Stimulated activated CD4-positive, alpha-beta T cell treated with anti-CD3 and anti-CD28 coated beads, Interleukin-2, amount 100 ng/mL, for 4 hours (primary cell): ENCODE measurements at regions not wholly inside any gene's neighbourhood (a gene's known extent, or its start where the extent isn't known, plus 50 kb on each side); places are given as distances from the start of the nearest gene placed in this dataset.

Experiments used
- DNase-seq: peaks from one replicate; pipeline ENCODE4 v3.0.0-alpha.2; 2020; ENCODE audit warnings: low read depth

GRCh38 chr9:106052735-106053134 is 358.4 kb downstream of the TMEM38B start:
- DNase-seq: no peak

- DNase-seq: no peak
These were observed 362.0 kb downstream of the TMEM38B start for GRCh38 chr9:106056328-106056727.

GRCh38 chr9:106058460-106058859 is 364.1 kb downstream of the TMEM38B start:
- no peak for DNase-seq

DNA sequence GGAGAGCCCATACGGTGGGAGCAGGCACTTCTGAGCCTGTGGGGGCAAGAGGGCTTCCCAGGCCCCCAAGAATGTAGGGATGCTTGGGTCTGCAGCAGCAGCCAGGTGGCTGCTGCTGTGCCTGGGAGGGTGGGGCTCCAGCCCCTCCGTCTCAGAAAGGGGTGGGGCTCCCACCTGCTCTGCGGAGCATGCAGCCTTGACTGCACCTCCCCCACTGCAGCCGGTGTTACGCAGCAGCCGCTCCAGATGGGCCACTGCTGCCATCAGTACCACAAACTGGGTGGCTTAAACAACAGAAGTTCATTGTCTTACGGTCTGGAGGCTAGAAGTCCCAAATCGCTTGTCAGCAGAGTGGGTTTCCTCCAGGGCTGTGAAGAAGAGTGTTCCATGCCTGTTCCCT is 365.5 kb downstream of the TMEM38B start:
- no peak for DNase-seq

- DNase-seq: no peak
These were observed 366.5 kb downstream of the TMEM38B start for GRCh38 chr9:106060885-106061284.

DNA sequence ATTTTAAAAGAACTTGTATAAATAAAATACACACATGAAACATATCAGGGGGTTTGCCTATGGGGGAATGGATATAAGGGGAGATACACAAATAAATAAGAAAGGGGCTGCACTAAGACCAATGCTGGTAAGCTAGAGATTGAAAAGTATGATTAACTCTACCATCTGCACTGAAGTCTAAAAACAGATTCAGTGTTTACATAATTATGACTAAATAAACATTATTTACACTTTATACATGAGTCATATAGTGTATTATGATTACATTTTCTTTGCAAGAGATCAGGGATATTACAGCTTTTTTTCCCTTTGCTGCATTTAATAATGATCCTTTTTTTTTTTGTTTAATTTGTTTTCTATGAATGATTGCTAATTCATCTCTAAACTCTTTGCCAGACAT is 367.9 kb downstream of the TMEM38B start:
- DNase-seq: no peak

DNA sequence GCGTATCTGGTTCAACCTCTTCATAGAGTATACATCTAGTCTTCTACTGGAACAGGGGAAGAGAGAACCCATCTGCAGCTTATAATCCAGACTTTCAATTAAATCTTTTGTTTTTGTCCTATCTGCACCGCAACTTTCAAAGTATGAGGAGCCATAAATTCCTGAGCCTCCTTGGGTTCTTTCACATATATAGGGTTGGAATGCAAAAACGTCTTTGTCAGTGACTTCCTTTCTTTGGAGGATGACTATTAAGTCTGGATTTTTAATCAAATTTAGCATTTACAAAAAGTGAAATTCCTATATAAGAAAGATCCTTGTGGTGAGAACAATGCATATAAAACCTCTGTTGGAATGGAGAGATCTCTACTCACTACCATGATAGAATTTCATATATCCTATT is 370.8 kb downstream of the TMEM38B start:
- no peak for DNase-seq

DNA sequence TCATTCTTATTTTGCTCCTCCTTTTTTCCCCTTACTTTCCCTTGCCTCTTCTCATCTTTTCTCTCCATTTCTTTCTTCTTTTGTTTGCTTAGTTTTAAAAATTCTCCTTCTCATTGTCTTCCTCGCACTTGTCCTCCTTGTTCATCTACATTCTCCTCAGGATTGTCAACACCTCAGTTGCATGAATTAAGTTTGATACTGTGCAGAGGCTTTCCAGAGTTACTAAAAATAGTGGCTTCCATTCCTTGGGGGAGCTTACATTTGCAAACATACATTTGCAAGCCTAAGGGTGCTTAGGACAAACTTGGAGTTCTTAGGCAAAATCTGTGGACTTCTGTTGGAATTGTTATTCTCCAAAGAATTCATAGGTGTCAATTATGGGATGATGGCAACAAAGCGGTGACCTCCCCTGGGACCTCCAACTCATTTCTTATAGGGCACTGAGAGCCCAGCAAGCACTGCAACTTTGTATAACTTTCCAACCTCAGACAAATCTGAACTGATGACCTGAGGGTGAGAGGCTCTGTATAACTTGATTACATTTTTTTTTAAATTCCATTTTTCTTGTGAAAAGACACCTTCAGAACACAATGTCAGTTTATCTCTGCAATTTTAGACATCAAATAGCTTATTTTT is 371.4 kb downstream of the TMEM38B start:
- DNase-seq: no peak

- no peak for DNase-seq
These were observed 372.7 kb downstream of the TMEM38B start for GRCh38 chr9:106066940-106067524.

- DNase-seq: no peak
These were observed 374.9 kb downstream of the TMEM38B start for GRCh38 chr9:106069241-106069640.

GRCh38 chr9:106072421-106072820 is 378.1 kb downstream of the TMEM38B start:
- no peak for DNase-seq

DNA sequence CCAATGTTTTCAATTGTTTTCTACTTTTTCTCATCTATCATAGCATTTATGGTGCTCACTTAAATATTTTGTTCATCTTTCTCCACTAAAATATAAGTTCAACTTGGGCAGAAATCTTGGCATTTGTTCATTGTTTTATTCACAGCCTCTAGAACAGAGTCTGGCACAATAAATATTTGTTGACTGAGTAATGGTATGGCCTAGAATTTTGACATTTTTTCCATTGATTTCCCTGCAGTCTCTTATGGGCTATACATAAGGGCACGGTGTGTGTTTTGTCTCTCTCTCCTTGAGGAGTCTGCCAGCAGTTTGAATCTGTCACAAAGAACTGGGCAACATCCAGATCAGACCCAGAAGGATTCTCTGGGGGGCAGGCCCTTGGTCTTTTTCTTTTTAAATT is 379.7 kb downstream of the TMEM38B start:
- no peak for DNase-seq

DNA sequence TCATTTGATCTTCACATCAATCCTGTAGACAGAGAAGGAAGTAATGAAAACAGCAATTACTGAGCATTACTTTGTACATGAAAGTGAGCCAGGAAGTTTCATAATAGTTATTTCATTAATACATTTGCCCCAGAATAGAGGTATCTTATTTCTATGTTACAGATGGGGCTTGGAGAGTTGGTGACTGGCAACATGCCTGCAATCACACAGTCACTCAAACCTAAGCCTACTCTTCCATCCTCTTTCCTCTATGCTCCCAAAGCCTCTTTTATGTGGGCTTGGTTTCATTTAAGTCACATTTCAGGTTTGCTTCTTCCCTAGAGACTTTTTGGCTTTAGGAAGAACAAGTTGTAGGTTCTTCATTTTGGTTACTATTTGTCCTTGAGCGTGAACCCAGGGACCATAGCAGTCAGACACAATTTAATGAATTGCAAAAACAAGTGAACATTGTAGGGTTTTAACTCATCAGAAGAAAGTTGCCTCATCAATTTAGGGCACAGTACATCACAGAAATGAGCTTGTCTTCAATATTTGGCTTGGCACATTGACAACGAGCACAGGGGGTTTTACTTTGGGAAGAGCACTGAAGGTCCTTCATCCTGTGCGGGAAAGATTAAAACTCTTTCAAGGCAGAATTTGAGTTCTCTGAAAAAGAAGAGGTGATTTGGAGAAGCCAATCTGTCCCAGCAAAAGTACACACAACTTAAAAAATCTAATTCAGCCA is 381.1 kb downstream of the TMEM38B start:
- no peak for DNase-seq

DNA sequence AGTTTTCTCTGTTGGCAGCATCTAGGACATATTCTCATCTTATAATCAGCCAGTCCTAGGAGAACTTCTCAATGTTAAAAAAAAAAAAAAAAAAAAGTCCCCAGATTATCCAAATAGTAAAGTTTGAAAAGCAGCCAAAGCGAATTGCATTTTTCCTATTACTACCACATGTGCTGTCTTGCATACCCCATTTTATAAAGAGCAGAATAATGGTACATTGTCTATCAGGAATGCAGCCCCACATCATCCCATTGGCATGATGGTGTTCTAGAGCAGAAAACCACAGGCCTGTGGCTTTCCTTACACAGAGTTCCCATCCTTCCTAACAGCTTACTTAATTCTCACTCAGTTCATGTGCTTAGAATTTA is 381.6 kb downstream of the TMEM38B start:
- DNase-seq: no peak

DNA sequence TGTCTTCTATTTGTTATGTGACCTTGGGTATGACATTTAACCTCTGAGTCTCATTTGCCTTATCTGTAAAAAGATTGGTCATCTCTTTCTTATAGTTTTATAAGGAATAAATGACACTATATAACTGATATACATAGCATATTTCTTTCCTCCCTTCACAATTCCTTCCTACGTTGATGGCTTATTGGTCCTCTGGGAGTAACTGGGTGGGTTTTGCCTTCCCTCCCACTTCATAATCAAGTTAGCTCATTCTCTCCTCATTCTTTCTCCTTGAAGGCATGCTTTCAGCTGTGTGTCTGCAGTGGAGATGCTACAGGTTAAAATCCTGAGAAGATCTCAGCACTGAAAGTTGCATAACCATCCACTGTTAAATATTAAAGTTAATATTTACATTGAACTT is 382.4 kb downstream of the TMEM38B start:
- no peak for DNase-seq

DNA sequence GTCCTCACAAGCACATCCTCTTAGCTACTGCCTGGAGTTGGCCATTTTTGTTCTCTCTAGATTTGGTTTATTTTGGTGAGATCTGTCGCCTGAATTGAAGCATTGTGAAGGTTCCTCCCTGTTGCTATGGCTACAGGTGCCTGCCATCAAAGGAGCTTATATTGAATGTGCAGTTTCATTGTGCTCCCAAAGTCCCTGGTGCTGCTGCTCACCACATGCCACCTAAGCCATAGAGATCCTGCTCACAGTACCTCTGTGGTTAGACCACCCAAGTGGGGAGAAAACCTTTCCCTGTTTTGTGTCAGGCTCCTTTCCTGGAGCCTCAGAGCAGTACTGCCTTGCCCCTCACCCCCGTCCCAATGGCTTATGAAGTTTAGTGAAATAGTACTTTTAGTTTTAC is 383.4 kb downstream of the TMEM38B start:
- no peak for DNase-seq

DNA sequence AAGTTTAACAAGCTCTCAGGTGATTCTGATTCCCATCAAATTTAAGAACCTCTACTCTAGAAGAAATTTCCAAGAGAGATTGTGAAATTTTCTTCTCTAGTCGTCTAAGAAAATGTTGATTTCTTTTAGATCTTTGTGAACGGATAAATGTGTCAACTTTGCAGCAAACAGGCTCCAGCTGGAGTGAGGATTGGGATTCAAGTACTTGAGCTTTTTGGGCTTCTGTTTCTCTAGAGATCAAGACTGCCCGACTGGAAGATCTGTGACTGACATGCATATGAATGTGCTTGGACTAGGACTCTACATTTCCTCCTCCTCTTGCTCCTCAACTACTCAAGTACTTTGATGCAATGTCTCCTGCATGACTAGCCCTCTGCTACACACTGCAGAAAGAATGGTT is 388.3 kb downstream of the TMEM38B start:
- no peak for DNase-seq

DNA sequence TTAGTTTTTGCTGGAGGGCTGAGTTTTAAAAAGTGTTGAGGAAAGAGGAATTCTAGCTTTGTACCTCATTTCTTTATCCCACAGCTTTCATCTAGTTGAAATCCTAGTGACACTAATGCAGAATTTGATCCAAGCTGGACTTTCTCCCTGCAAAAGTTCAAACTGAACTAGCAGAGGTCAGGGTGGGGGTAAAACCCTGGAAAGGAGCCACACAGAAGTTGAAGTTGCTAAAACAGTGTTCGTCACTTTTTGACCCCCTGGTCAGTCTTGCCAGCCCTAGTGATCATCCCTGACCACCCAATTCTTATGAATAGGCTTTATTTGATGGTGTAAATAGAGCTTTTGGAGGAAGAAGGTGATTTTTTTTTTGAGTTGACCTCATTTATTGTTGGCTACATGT is 390.4 kb downstream of the TMEM38B start:
- DNase-seq: no peak

DNA sequence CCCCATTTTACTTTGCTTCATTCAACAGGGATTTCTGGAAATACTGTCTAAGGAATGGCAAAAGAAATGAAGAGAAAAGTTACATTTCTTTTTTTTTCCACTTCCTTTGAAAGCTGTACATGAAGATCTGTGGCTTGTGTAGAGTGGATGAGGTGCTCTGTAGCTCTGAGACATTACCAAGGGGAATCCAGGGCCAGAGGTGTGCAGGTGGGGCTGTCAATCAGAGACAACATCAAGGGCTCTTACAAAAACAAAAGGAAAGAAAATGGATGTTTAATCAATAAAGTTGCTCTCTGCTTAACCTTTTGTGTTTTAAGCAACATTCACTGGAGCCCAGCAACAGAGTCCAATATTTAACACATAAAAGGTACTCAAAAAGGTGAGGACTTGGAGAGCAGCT is 391.1 kb downstream of the TMEM38B start:
- no peak for DNase-seq

- no peak for DNase-seq
These were observed 397.7 kb downstream of the TMEM38B start for GRCh38 chr9:106092083-106092482.

DNA sequence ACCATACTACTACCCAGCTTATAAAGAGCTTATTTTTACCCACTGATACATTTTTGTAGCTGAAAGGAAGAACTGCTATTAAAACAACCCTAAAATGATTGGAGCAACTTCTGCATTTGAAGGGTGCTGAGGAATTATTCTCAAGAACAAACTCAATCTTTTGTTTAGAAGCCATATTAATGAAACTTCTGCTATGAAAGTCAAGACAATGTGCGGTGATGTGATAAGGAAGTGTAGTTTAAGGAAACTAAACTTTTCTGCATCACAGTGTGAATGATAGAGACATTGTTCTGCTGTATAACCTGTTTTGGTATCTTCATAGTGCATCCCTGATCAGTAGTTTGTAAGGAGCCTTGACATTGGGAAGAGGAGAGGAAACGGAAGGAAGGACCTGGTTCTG is 408.5 kb downstream of the TMEM38B start:
- no peak for DNase-seq

GRCh38 chr9:106104887-106105286 is 410.5 kb downstream of the TMEM38B start:
- DNase-seq: no peak

DNA sequence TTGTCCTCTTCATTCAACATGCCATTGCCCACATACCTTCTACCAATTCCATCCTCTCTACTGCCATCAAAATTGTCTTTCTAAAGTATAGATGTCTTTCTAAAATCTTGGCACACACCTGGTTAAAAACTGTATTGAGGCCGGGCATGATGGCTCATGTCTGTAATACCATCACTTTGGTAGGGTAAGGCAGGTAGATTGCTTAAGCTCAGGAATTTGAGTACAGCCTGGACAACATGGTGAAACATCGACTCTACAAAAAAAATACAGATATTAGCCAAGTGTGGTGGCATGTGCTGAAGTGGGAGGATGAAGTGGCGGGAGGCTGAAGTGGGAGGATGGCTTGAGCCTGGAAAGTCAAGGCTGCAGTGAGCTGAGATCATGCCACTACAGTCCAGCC is 412.1 kb downstream of the TMEM38B start:
- no peak for DNase-seq

DNA sequence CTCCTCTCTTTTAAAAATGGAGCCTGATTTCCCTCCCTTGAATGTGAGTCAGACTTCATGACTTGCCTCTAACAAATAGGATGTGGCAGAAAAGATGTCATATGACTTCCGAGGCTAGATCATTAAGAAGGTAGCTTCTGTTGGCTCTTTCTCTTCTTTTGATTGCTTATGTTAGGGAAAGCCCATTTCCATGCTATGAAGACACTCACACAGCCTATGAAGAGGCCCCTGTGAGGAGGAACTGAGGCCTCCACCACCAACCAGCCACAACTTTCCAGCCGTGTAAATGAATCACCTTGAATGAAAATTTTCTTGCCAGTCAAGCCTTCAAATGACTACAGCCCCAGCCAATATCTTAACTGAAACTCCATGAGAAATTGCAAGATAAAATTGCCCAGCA is 413.4 kb downstream of the TMEM38B start:
- no peak for DNase-seq
